H1 (cell line): ENCODE measurements at regions not wholly inside any gene's neighbourhood (a gene's known extent, or its start where the extent isn't known, plus 50 kb on each side); places are given as distances from the start of the nearest gene placed in this dataset.

Source experiments
- CBX5 ChIP-seq: fragments of 300-800, 300-1000 bp; sonication (generic); IDR thresholded peaks from 2 replicates; pipeline ENCODE4 v1.7.1; 2016; ENCODE audit warnings: antibody characterized with exemption, low read length, low read depth
- CEBPB ChIP-seq: IDR thresholded peaks from 2 replicates; pipeline ENCODE4 v1.6.1; 2012; ENCODE audit warnings: low read depth, low read length
- CHD2 ChIP-seq: IDR thresholded peaks from 2 replicates; pipeline ENCODE4 v1.6.1; 2012; ENCODE audit warnings: low read length, improper control_type of control experiment
- EZH2 ChIP-seq: fragments of 200-600 bp; sonication (generic); IDR thresholded peaks from 2 replicates; pipeline ENCODE4 v1.7.1; 2012; ENCODE audit warnings: low read depth, mild to moderate bottlenecking, moderate library complexity, low read length, inconsistent platforms; ENCODE audit not compliant: severe bottlenecking
- KDM5A ChIP-seq: fragments of 200-600 bp; IDR thresholded peaks from 2 replicates; pipeline ENCODE4 v1.7.1; 2012; ENCODE audit warnings: mild to moderate bottlenecking, low read length, inconsistent platforms, mixed read lengths
- POLR2A ChIP-seq, 2 experiments: IDR thresholded peaks; 1 replicate in 1 of 2; 2 replicates in 1 of 2; pipeline ENCODE4 v1.6.1; 2011; ENCODE audit warnings: low read depth in 2 of 2, low read length in 2 of 2, mild to moderate bottlenecking in 2 of 2; ENCODE audit errors: control extremely low read depth in 1 of 2
- POLR2AphosphoS5 ChIP-seq: IDR thresholded peaks from 2 replicates; pipeline ENCODE4 v1.6.1; 2011; ENCODE audit warnings: low read depth, low read length
- RFX5 ChIP-seq: IDR thresholded peaks from 2 replicates; pipeline ENCODE4 v1.6.1; 2011; ENCODE audit warnings: low read depth, low read length, improper control_type of control experiment, borderline replicate concordance
- SIRT6 ChIP-seq: IDR thresholded peaks from one replicate; pipeline ENCODE4 v1.7.1; 2012; ENCODE audit warnings: low read length, inconsistent platforms
- SIX5 ChIP-seq: IDR thresholded peaks from 2 replicates; pipeline ENCODE4 v1.6.1; 2011; ENCODE audit warnings: mild to moderate bottlenecking, low read depth, low read length
- SP1 ChIP-seq: IDR thresholded peaks from 2 replicates; pipeline ENCODE4 v1.6.1; 2011; ENCODE audit warnings: low read depth, low read length
- SP2 ChIP-seq: IDR thresholded peaks from 2 replicates; pipeline ENCODE4 v1.6.1; 2012; ENCODE audit warnings: mild to moderate bottlenecking, low read length, inconsistent platforms
- TF ChIP-seq, protein P1 (sequence below), 3 experiments: IDR thresholded peaks; 1 replicate in 2 of 3; 2 replicates in 1 of 3; pipeline versions ENCODE4 v1.5.1 to v1.6.1; 2011; ENCODE audit warnings: low read length in 3 of 3, mild to moderate bottlenecking in 3 of 3, inconsistent platforms in 2 of 3, low read depth in 1 of 3, moderate library complexity in 1 of 3; ENCODE audit not compliant: insufficient read depth in 1 of 3; ENCODE audit errors: control extremely low read depth in 1 of 3
- TF ChIP-seq, protein P2 (sequence below): IDR thresholded peaks from 2 replicates; pipeline ENCODE4 v1.6.1; 2012; ENCODE audit warnings: inconsistent platforms

DNA sequence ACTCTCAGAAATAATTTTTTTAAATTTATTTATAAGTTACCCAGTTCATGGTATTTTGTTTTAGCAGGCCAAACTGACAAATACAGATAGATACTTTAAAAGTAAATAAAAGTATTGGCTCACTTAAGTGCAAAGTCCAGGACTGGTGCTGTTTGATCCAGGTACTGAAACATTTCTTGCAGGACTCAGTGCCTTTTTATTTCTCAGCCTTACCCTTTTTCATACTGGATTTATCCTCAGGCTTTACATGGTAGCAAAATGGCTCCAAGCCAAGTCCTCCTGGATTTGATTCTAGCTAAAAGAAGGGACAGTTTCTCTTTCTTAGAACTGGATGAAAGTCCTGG is 83.8 kb downstream of the DIRAS3 start:
- TF ChIP-seq, protein P1, sequence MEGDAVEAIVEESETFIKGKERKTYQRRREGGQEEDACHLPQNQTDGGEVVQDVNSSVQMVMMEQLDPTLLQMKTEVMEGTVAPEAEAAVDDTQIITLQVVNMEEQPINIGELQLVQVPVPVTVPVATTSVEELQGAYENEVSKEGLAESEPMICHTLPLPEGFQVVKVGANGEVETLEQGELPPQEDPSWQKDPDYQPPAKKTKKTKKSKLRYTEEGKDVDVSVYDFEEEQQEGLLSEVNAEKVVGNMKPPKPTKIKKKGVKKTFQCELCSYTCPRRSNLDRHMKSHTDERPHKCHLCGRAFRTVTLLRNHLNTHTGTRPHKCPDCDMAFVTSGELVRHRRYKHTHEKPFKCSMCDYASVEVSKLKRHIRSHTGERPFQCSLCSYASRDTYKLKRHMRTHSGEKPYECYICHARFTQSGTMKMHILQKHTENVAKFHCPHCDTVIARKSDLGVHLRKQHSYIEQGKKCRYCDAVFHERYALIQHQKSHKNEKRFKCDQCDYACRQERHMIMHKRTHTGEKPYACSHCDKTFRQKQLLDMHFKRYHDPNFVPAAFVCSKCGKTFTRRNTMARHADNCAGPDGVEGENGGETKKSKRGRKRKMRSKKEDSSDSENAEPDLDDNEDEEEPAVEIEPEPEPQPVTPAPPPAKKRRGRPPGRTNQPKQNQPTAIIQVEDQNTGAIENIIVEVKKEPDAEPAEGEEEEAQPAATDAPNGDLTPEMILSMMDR (IDR thresholded peaks at IDR 0.05; ENCODE audit: control extremely low read depth in 1 of 3, insufficient read depth in 1 of 3, low read depth in 1 of 3, low read length in 3 of 3), result no peak
- no peak for TF ChIP-seq POLR2AphosphoS5
- no peak for TF ChIP-seq RFX5
- TF ChIP-seq SP2, result no peak
- TF ChIP-seq KDM5A, result no peak
- TF ChIP-seq EZH2, result no peak
- no peak for TF ChIP-seq SP1
- no peak for TF ChIP-seq CHD2
- TF ChIP-seq CEBPB, result no peak
- TF ChIP-seq, protein P2, sequence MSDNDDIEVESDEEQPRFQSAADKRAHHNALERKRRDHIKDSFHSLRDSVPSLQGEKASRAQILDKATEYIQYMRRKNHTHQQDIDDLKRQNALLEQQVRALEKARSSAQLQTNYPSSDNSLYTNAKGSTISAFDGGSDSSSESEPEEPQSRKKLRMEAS, result no peak
- TF ChIP-seq CBX5, result no peak
- TF ChIP-seq SIX5, result no peak
- no peak for TF ChIP-seq POLR2A (IDR thresholded peaks at IDR 0.05; ENCODE audit: control extremely low read depth in 1 of 2, low read depth in 2 of 2, low read length in 2 of 2)
- no peak for TF ChIP-seq SIRT6
